A549 (cell line): ENCODE measurements at regions not wholly inside any gene's neighbourhood (a gene's known extent, or its start where the extent isn't known, plus 50 kb on each side); places are given as distances from the start of the nearest gene placed in this dataset.

Experiments used
- CTCF ChIP-seq: fragments of >200 bp; sonication (Bioruptor Twin); formaldehyde crosslinking; IDR thresholded peaks from 3 replicates; pipeline ENCODE4 v1.5.1; 2016
- EP300 ChIP-seq, 2 experiments: fragments of >200 bp; sonication (Bioruptor Twin); formaldehyde crosslinking; IDR thresholded peaks; 2 replicates in 1 of 2; 3 replicates in 1 of 2; pipeline ENCODE4 v1.6.1; 2016 to 2017
- FOSL2 ChIP-seq, 2 experiments: fragments of 450-650 bp in 1 of 2; fragments of >200 bp in 1 of 2; sonication (Bioruptor Twin) in 1 of 2; formaldehyde crosslinking; IDR thresholded peaks; 2 replicates each; pipeline versions ENCODE4 v1.5.0 to v1.6.1; 2016 to 2020; ENCODE audit warnings: mild to moderate bottlenecking in 1 of 2, moderate library complexity in 1 of 2
- HEYL ChIP-seq: fragments of 250-450 bp; sonication (Bioruptor Pico); IDR thresholded peaks from 2 replicates; pipeline ENCODE4 v1.8.0; 2021; ENCODE audit warnings: mild to moderate bottlenecking, moderate library complexity
- JUN ChIP-seq, 2 experiments: fragments of >200 bp; sonication (Bioruptor Twin); formaldehyde crosslinking; IDR thresholded peaks; 2 replicates in 1 of 2; 3 replicates in 1 of 2; pipeline ENCODE4 v1.6.1; 2016 to 2017
- MAZ ChIP-seq: fragments of 150-350 bp; IDR thresholded peaks from 2 replicates; pipeline ENCODE4 v1.6.1; 2014; ENCODE audit warnings: antibody characterized with exemption, low read depth, low read length, borderline replicate concordance
- PHF8 ChIP-seq: fragments of 200-600 bp; sonication (generic); IDR thresholded peaks from 2 replicates; pipeline ENCODE4 v1.6.1; 2016; ENCODE audit warnings: low read depth, mild to moderate bottlenecking, antibody characterized with exemption, moderate library complexity, borderline replicate concordance
- POLR2A ChIP-seq: IDR thresholded peaks from 2 replicates; pipeline ENCODE4 v1.6.1; 2012; ENCODE audit warnings: mild to moderate bottlenecking, low read length
- RCOR1 ChIP-seq: fragments of 150-350 bp; IDR thresholded peaks from 2 replicates; pipeline ENCODE4 v1.6.1; 2014; ENCODE audit warnings: antibody characterized with exemption, low read length, low read depth
- USF2 ChIP-seq: fragments of 450-650 bp; IDR thresholded peaks from 2 replicates; pipeline ENCODE4 v1.6.1; 2014; ENCODE audit warnings: antibody characterized with exemption

- TF ChIP-seq JUN (IDR thresholded peaks at IDR 0.05), result no peak
- TF ChIP-seq MAZ, result no peak
- TF ChIP-seq EP300 (IDR thresholded peaks at IDR 0.05), result no peak
- TF ChIP-seq CTCF, result no peak
- no peak for TF ChIP-seq PHF8
- TF ChIP-seq POLR2A, result no peak
- TF ChIP-seq RCOR1, result no peak
- TF ChIP-seq USF2, result no peak
- no peak for TF ChIP-seq HEYL (CRISPR knock-in tag)
- TF ChIP-seq FOSL2 (IDR thresholded peaks at IDR 0.05), result no peak
- no peak for TF ChIP-seq FOSL2 (CRISPR knock-in tag; IDR thresholded peaks at IDR 0.05)
Measured at GRCh38 chr17:77863814-77864161, 94.7 kb upstream of the TNRC6C start.
